GM18505 (cell line): ENCODE measurements at regions not wholly inside any gene's neighbourhood (a gene's known extent, or its start where the extent isn't known, plus 50 kb on each side); places are given as distances from the start of the nearest gene placed in this dataset.

Experiments
- ATAC-seq: cut with Tn5 transposase; IDR thresholded peaks from one replicate; pipeline ENCODE4 v1.9.1; 2021; ENCODE audit not compliant: unreplicated experiment
- POLR2A ChIP-seq: IDR thresholded peaks from 4 replicates; pipeline ENCODE4 v1.6.1; 2011; ENCODE audit warnings: borderline replicate concordance; ENCODE audit not compliant: insufficient read depth, insufficient read length; ENCODE audit errors: extremely low read depth

DNA sequence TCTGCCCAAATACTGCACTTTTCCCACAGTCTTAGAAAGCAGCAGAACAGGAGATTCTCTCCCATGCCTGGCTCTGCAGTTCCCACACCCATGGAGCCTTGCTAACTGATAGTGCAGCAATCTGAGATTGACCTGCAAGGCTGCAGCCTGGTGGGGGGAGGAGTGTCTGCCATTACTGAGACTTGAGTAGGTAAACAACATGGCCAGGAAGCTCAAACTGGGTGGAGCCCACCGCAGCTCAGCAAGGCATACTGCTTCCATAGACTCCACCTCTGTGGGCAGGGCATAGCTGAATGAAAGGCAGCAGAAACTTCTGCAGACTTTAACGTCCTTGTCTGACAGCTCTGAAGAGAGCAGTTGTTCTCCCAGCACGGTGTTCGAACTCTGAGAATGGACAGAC is 358.5 kb upstream of the PCDH9 start:
- TF ChIP-seq POLR2A: no peak

DNA sequence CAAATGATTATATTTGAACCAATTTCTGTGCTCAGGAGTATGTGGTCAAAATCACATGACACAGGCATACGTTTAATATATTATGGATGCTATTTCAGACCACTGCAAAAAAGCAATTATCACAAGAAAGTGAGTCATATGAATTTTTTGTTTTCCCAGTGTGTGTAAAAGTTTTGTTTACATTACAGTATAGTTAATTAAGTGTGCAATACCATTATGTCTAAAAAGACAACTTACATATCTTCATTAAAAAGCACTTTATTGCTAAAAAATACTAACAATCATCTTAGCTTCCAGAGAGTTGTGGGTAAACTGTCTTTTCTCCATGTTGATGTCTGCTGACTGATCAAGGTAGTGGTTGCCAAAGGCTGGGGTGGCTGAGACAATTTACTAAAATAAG is 347.2 kb upstream of the PCDH9 start:
- no peak for TF ChIP-seq POLR2A
- no peak for ATAC-seq

More for the DNA sequence above, 358.5 kb upstream of the PCDH9 start:
- no peak for ATAC-seq

DNA sequence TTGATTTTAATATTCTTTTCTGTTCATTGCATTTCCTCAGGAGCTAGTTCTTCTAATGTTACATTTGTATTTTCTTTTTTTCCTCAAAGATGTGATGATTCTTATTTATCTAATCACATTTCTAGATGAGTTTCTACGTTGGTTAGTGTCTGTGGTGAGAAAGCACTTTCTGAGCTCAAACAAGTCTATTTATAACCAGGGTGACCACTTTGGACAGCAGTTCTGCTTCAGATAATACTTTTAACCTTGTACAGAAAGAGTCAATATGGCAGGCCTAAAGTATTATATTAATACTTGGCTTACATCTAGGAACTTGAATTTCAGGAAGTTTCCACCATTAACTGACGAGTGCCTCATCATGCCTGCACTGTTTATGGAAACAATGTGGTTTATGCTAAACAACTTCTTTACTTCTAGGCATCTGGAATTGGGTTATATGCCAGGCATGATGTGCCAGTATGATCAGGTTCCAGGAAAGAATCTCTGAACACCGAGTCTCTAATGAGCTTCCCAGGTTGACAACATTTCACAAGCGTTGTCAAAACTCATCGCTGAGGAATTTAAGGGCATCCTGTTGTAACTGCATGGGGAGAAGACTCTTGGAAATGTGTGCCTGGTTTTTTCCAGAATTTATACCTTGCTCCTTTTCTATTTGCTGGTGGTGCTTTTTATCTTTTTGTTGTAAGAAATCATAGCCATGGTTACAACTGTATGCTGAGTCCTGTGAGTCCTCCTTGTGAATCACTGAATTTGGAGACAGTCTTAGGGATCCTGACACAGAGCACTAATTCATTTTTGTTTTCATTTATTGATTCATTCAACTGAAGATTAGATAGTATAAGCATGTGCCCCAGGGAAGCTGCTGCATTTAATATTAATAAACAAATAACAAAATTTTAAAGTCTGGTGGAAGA is 344.4 kb upstream of the PCDH9 start:
- ATAC-seq: no peak
- no peak for TF ChIP-seq POLR2A

GRCh38 chr13:67568205-67568604 is 338.1 kb upstream of the PCDH9 start:
- TF ChIP-seq POLR2A: no peak
- ATAC-seq: no peak

DNA sequence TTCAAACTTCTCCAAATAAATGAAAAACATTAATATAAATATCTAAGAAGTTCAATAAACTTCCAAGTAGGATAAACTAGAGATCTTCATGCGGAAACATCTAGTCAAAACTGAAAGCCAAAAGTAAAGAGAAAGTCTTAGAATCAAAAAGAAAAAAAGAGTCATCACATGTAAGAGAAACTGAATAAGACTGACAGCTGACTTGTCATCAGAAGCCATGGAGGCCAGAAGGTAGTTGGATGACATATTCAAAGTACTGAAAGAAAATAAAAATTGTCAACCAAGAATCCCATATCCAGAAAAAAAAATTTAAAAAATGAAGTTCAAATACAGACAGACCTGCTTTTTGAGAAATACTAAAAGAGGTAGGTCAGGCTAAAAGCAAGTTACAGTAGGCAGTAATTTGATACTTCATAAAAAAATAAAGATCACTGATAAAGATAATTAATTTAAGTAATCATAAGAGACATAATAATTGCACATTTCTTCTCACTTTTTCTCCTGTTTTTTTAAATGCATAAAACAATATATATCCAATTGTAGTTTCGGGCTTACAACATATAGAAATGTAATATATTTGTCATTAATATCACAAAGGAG is 327.6 kb upstream of the PCDH9 start:
- ATAC-seq: no peak
- TF ChIP-seq POLR2A: no peak

DNA sequence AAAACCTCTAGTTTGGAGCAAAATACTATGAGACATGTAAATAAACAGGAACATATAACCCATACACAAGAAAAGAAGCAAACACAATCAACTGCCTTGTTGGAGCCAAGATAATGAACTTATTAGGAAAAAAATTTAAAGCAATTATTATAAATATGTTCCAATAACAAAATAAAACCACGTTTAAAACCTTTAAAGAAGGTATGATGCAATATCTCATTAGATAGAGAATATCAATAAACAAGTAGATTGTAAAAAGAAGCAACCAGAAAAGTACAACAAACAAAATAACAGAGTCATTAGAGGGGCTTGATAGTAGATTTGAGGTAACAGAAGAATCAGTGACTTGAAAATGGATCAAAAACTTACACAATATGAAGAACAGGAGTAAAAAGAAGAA is 327.0 kb upstream of the PCDH9 start:
- no peak for TF ChIP-seq POLR2A
- ATAC-seq: no peak

- no peak for ATAC-seq
- TF ChIP-seq POLR2A: no peak
These were observed 324.8 kb upstream of the PCDH9 start for GRCh38 chr13:67554746-67555452.

- TF ChIP-seq POLR2A: no peak
- no peak for ATAC-seq
These were observed 324.1 kb upstream of the PCDH9 start for GRCh38 chr13:67554286-67554685.

- no peak for ATAC-seq
- no peak for TF ChIP-seq POLR2A
These were observed 319.2 kb upstream of the PCDH9 start for GRCh38 chr13:67549331-67549730.

- ATAC-seq: no peak
- no peak for TF ChIP-seq POLR2A
These were observed 308.8 kb upstream of the PCDH9 start for GRCh38 chr13:67538906-67539305.

- no peak for TF ChIP-seq POLR2A
- no peak for ATAC-seq
These were observed 290.8 kb upstream of the PCDH9 start for GRCh38 chr13:67520886-67521285.

GRCh38 chr13:67519356-67519755 is 289.2 kb upstream of the PCDH9 start:
- no peak for TF ChIP-seq POLR2A
- no peak for ATAC-seq

DNA sequence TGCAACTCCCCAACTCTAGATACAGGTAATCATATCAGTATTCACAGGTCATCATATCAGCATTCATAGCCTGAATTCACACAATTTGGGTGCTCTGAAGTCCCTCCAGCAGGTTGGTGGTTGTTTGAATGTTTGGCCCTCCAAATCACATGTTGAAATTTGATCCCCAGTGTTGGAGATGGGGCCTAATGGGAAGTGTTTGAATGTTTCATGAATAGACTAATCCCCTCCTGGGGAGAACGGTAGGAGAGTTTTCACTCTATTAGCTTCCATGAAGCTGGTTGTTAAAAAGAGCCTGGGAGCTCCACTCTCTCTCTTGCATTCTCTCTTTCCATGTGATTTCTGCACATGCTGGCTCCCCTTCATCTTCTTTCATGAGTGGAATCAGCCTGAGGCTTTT is 288.6 kb upstream of the PCDH9 start:
- TF ChIP-seq POLR2A: no peak
- ATAC-seq: no peak
